ENCODE measurements at regions not wholly inside any gene's neighbourhood (a gene's known extent, or its start where the extent isn't known, plus 50 kb on each side); places are given as distances from the start of the nearest gene placed in this dataset.

- no peak for DNase-seq
Measured at GRCh38 chr6:167442796-167443680, 118.2 kb downstream of the TTLL2 start.

GRCh38 chr6:167444602-167445346, 119.9 kb downstream of the TTLL2 start:
- DNase-seq, result no peak

- DNase-seq, result no peak
Measured at GRCh38 chr6:167445568-167445967, 120.7 kb downstream of the TTLL2 start.

DNA sequence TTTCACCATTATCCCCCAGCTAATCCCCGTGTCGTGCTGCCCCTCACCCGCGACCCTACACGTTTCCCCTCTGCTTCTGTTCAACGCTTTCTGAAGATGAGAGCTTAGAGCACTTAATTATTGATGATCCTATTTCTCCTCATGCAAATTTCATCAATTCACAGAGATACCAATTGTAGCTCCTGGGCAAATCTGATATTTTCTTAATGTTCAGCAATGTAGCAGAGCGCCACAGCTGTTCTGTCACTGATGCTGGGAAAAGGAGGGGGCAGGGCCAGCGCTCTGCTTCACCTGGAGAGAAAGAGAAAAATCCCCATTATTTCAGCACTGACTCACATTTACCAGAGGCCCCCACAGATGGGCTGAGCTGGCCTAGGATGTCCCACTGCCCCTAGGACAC, 121.2 kb downstream of the TTLL2 start:
- no peak for DNase-seq

DNA sequence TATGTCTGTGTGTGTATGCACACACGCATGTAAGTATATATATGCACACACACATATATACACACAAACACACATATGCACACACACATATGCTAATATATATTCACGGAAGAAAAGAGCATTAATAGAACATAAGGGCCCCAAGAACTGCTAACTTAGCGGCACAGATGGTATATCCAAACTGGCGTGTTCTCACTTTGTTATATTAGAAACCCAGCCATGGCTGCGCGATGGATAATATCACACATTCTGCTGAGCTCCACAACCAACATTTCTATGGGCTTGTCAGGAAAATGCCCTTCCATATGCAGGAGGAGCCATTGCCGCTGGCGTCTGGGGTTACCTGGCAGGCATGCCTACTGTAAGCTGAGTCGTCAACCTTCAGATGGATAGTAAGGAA, 122.1 kb downstream of the TTLL2 start:
- DNase-seq, result no peak

DNA sequence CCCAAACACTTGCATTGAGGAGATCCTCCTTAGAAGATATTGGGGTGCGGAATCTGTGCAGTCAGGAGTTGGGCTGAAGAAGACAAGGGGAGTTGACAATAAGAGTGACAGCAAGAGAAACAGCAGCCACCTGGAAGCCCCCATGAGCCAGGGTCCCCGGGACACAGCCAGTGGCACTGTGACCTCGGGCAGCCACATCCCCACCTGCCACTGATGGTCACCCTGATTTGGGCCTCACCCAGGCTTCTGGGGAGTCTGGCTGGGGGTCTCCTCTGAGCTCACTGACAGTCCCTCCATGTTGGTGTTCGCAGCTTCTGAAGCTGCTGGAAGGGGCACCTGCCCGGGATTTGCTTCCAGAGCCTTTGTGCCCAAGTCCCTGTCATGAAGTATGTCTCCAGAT, 123.5 kb downstream of the TTLL2 start:
- DNase-seq, result no peak

DNA sequence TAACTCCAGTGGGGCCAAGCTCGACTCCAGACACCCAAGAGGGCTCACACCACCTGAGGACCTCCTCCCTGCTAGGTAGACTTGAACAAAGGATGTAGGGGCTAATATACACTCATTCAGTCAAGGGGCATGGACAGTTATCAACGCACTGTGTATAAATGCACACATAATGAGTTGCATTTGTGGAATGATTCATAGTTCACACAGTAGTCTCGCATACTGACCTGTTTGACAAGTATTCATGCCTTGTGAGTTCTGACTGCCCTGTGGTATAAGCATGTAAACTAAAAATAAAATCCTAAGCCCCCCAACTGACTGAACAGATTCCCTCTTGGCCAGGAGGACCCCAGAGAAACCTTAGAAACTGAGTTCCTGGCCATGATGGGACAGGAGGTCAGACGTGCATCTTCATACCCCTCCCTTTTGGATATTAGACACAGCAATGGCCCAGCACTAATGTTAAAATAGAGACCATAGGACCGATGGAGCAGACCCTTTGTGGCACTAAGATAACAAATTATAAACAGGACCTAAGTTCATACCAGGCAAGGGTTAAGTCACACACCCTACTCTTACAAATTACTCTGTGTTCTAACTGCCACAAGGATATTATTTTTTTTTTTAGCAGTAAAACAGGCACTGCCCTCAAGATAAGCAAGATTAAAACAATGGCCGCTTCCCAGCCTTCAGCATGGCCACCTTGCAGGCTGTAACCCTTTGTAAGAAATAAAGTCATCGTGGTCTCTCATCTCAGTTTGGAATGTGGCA, 124.4 kb downstream of the TTLL2 start:
- DNase-seq, result no peak

- DNase-seq, result no peak
Measured at GRCh38 chr6:167450626-167451025, 125.7 kb downstream of the TTLL2 start.

GRCh38 chr6:167452338-167453081, 127.6 kb downstream of the TTLL2 start:
- no peak for DNase-seq

DNA sequence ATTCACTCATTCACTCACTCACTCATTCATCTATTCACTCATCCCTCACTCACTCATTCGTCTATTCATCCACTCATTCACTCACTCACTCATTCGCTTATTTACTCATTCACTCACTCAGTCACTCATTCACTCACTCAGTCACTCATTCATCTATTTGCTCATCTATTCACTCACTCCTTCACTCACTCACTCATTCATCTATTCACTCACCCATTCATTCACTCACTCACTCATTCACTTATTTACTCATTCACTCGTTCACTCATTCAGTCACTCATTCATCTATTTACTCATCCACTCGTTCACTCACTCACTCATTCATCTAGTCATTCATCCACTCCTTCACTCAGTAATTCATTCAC, 128.2 kb downstream of the TTLL2 start:
- DNase-seq, result no peak

GRCh38 chr6:167454003-167454402, 129.1 kb downstream of the TTLL2 start:
- DNase-seq, result no peak

DNA sequence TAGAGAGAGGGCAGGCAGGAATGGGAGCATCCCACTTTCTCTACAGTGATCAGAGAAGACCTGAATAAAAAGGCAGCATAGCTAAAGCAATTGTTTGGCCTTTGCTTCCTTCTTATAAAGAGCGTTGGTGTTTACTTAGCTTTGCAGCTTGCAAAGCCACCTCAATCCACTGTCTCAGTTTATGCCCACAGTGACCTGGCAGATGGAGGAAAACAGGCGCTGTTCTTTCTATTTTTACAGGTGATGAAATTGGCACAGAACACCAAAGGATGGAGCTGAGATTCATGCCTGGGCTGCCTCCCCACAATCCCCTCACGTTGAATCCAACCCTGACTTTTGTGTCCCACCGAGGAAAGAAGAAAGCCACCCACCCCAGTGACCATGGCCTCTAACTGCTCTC, 130.5 kb downstream of the TTLL2 start:
- DNase-seq, result no peak

DNA sequence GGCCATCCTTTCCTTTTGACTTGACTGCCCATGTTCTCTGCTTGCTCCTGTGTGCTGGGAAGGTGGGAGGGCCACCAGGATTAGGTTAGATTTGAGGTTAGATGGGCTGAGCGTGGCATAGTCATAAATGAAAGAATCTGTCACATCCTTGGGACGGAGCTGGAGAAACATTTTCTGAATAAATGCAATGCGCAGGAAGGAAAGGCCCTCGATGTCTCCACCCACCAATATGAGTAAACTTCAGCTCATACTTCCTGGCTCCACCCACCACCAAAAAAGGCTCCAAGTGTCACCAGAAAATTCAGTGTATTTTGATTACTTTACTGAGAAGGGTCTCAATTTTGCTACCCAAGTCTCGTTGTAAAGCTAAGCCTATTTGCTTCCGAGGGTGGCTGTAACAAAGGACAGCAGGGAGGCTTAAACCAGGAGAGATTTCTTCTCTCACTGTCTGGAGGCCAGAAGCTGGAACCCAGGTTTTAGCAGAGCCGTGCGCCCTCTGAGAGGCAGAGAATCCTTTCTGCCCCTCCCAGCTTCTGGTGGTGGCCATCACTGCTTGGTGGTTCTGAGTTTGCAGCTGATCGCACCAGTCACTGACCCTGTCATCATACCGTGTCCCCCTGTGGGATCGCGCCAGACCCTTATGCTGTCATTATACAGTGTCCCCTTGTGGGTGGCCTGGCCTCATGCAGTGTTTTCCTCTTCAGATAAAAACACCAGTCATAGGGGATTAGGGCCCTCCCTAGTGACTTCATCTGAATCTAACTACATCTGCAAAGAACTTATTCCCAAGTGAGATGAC, 137.8 kb downstream of the TTLL2 start:
- DNase-seq, result no peak

GRCh38 chr6:167464177-167464576, 139.3 kb downstream of the TTLL2 start:
- no peak for DNase-seq

GRCh38 chr6:167465482-167465881, 140.6 kb downstream of the TTLL2 start:
- no peak for DNase-seq

- no peak for DNase-seq
Measured at GRCh38 chr6:167467282-167467681, 142.4 kb downstream of the TTLL2 start.

- no peak for DNase-seq
Measured at GRCh38 chr6:167467793-167468431, 143.0 kb downstream of the TTLL2 start.

DNA sequence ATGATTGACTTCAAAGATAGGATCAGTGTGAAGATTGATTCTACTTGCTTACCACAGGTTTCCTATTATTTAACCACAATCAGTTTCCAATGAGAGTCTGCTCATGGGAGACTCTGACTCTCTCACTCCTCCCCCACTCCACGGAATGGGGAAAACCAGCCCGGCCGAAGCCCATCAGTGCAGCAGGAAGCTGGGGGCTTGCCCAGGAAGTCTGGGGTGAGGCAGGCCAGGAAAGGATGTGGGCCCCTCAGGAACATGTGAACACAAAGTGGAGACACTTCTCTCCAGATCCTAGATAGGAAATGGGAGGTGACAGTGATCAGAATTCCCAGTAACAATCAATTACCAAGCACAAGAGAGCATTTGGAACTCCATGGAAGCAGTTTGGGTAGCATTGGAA, 144.2 kb downstream of the TTLL2 start:
- DNase-seq, result no peak

- DNase-seq, result no peak
Measured at GRCh38 chr6:167469672-167470071, 144.8 kb downstream of the TTLL2 start.

DNA sequence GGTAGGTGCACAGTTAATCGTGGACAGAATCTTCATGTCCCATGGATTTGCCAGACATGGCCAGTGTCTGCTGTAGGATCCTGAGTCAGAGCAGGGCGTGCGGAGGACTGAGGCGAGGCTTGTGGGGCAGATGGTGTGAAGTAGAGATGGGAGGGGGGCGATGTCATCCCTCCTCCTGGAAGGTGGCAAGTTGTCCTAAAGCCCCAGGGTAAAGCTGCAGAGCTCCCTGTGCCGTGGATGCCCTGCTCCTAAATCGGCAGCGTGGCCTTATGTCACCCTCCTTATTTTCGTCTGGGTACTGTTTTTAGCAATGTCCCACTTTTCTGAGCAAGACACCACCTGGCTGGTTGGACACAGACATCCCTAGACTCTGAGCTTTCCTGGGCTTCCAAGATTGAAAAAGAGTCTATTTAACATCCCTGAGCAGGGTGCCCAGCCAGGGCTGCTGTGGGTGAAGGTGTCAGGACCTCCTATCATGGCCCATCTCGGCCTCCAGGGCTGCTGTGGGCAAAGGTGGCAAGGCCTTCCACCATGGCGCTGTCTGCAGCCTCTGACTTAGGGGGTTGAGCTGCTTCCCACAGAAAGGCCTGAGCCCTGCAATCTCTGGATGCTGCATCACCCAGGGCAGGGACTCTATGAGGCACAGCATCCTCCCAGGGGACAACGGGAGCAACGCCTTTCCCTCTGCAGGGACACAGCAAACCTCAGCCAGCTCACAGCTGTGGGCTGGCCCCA, 145.4 kb downstream of the TTLL2 start:
- no peak for DNase-seq
